AG09319 (cell line): ENCODE measurements at regions not wholly inside any gene's neighbourhood (a gene's known extent, or its start where the extent isn't known, plus 50 kb on each side); places are given as distances from the start of the nearest gene placed in this dataset.
"Not testable (repeated sequence)": the region's sequence is repeated elsewhere in the genome, so short reads cannot be mapped to it uniquely, and the experiment has no call there.

Experiments used
- DNase-seq: peaks from one replicate; pipeline ENCODE4 v3.0.0-alpha.2; 2010; ENCODE audit warnings: low read depth; ENCODE audit errors: extremely low read depth
- TF ChIP-seq, protein P1 (sequence below): IDR thresholded peaks from 2 replicates; pipeline ENCODE4 v1.5.1; 2011; ENCODE audit warnings: low read depth, mild to moderate bottlenecking, inconsistent platforms, low read length, moderate library complexity

DNA sequence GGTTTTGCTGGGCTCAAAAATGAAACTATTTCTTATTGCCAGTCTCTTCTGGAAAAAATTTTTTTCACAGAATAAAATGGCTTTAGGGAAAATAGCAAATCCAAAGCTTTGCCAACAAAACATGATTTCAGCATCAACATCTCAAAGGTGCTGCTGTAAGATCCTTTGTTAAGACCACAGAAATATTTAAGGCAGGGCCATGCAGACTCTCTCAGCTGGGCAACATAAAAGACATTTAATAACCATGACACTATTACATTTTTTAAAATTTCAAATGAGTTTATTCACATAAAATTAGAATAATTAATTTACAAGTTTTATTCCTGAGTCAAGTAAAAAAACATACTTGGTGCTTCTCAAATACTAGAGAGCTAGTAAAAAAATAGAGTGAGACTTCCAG lies 527.1 kb upstream of the DPPA4 start:
- TF ChIP-seq, protein P1, sequence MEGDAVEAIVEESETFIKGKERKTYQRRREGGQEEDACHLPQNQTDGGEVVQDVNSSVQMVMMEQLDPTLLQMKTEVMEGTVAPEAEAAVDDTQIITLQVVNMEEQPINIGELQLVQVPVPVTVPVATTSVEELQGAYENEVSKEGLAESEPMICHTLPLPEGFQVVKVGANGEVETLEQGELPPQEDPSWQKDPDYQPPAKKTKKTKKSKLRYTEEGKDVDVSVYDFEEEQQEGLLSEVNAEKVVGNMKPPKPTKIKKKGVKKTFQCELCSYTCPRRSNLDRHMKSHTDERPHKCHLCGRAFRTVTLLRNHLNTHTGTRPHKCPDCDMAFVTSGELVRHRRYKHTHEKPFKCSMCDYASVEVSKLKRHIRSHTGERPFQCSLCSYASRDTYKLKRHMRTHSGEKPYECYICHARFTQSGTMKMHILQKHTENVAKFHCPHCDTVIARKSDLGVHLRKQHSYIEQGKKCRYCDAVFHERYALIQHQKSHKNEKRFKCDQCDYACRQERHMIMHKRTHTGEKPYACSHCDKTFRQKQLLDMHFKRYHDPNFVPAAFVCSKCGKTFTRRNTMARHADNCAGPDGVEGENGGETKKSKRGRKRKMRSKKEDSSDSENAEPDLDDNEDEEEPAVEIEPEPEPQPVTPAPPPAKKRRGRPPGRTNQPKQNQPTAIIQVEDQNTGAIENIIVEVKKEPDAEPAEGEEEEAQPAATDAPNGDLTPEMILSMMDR = no peak
- no peak for DNase-seq

DNA sequence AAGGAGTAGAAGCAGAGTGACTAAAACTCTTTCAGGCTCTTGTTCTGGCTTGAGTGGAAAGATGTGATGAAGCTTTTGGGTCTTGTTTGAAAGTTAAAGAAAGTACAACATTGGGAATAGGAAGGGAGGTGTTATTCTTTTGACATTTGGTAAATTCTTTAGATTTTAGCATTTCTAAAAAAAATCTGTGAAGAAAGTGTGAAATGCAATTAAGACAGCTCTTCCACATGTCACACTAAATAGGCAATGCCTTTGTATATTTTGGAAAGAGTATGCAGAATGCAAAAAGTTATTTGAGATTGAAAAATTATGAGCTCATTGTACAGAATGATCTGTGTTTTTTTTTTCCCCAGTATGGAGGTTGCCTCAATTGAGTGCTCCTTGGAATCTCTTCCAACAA lies 532.2 kb upstream of the DPPA4 start:
- no peak for DNase-seq
- TF ChIP-seq, protein P1 = no peak

DNA sequence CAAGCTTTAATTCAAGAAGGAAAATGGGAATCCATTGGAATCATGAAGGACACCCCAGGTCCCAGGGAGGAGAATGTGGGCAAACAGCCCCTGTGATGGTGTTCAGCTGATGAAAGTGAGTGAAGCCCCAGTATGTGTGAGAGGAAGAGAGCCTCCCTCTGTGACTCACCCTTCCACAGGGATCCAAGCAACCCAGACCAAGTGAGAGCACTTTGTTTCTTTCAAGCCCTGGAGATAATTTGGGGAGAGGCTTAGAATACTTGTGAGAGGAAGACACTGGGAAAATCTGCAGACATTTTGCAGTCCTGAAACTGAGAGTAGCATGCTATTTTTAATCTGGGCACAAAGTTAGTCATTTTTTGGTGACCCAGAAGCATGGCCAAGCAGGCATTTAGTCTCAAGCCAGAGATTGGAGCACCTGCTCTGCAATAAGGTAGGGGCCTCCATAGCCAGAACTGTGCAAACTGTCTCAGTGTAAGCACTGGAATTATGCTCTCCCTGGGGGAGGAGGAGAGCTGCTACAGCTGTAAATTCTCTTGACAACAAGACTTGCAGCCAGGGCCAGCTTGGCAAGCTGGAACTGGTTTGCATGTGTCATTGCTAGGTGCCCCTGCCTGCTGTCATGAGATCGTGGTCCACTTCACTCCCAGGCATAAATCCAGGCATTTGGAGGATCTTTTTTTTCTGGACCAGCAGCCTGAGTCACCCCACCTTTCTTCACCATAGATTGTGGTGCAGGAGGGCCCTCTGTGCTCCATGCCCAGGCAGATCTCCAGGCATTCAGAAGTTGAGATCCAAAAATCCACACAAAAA lies 537.8 kb upstream of the DPPA4 start:
- TF ChIP-seq, protein P1 = no peak
- no peak for DNase-seq

DNA sequence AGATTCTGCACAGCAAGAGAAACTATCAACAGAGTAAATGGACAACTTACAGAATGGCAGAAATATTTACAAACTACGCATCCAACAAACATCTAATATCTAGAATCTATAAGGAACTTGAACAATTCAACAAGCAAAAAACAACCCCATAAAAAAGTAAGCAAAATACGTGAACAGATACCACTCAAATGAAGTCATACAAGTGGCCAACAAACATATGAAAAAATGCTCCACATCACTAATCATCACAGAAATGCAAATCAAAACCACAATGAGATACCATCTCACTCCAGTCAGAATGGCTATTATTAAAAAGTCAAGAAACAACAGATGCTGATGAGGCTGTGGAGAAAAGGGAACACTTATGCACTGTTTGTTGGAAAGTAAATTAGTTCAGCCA lies 540.3 kb upstream of the DPPA4 start:
- DNase-seq = not testable (repeated sequence)

- TF ChIP-seq, protein P1 = no peak
- DNase-seq = no peak
These were observed 544.8 kb upstream of the DPPA4 start for GRCh38 chr3:109882144-109882543.

DNA sequence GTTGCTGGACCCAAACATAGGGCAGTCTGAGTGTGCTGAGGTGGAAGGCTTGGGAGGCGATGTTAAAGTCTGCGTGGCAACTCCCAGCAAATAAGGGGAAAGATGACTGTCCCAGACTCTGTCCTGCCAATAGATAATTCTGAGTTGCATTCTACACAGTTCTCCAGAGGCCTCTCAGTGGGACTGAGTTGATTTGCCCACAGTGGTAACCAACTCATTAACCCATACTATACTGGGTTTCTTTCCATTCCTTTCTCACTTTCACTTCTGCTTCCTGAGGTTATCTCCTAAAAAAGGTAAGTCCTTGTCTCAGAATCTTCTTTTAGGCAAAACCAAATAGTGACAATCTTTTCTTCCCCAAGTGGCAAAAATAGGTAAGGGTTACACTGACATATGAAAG lies 549.9 kb upstream of the DPPA4 start:
- TF ChIP-seq, protein P1 = no peak
- DNase-seq = no peak

DNA sequence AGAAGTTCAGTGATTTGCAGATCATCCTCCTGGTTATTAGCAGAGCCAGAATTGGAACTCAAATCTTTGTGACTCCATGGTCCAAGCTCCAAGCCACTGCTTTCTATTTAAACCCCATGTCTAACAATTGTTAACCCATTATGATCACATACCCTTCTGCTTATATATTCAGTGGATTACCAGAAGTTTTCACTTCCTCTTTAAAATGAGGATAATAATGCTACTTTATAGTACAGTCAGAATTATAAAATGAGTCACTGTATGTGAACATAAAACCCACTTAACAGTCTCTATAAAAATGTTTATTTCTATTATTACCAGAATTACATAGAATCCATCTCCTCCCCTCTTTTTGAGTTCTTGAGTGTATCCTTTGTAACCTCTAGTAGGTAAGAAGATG lies 550.7 kb upstream of the DPPA4 start:
- no peak for DNase-seq
- TF ChIP-seq, protein P1 = no peak

DNA sequence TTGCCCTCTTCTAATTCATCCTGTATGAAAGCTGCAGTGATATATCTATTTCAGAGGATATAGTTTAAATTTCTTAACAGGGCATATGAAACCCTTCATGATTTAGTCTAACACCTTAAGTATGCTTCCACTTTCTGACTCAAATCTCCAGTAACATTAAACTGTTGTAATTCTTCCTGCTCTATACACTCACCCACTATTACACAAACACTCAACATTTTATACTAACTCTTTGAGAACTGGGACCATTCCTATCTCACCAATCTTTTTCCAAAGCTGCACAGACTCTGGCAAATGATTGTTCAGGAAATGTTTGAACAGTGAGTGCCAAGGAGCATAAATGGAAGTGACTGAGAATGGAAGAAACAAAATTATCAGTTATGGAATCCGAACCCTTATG lies 560.4 kb upstream of the DPPA4 start:
- no peak for DNase-seq
- TF ChIP-seq, protein P1 = no peak
